ENCODE measurements at regions not wholly inside any gene's neighbourhood (a gene's known extent, or its start where the extent isn't known, plus 50 kb on each side); places are given as distances from the start of the nearest gene placed in this dataset.

DNA sequence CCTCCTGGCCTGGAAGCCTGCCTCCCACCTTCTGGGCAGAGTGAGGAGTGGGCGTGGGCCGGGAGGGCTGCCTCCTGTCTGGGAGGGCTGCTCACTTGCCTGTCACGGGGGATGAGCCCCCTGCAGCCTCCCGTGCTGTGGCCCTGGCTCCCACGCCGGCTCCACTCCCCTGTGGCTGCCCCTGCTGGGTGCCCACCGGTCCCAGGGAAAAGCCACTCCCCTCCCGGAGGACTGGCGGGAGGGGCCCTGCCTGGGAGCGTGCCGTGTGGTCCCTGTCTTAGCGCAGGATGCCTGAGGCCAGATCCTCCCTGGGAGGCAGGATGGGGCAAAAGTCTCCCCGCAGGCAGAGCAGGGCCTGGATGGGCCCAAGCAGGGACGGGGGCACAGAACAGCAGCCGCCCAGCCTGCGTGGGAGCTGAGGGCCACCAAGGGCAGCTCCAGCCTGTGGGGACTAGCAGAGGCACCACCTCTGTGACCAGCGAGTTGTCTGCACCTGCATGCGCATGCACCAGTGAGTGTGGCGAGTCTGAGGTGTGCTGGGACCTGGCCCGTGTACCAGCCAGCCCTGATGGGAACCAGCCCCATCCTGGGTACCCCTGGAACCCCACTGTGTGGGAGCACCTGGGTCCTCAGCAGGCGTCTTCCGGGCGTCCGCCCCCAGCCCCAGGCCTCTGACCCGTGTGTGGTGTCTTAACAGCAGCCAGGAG lies 339.9 kb downstream of the SEC14L1 start:
- TF ChIP-seq, protein P1, sequence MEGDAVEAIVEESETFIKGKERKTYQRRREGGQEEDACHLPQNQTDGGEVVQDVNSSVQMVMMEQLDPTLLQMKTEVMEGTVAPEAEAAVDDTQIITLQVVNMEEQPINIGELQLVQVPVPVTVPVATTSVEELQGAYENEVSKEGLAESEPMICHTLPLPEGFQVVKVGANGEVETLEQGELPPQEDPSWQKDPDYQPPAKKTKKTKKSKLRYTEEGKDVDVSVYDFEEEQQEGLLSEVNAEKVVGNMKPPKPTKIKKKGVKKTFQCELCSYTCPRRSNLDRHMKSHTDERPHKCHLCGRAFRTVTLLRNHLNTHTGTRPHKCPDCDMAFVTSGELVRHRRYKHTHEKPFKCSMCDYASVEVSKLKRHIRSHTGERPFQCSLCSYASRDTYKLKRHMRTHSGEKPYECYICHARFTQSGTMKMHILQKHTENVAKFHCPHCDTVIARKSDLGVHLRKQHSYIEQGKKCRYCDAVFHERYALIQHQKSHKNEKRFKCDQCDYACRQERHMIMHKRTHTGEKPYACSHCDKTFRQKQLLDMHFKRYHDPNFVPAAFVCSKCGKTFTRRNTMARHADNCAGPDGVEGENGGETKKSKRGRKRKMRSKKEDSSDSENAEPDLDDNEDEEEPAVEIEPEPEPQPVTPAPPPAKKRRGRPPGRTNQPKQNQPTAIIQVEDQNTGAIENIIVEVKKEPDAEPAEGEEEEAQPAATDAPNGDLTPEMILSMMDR (IDR thresholded peaks at IDR 0.05): no peak
- no peak for TF ChIP-seq POLR2A (IDR thresholded peaks at IDR 0.05)
